Body of pancreas (tissue), 4 donors: ENCODE measurements at regions not wholly inside any gene's neighbourhood (a gene's known extent, or its start where the extent isn't known, plus 50 kb on each side); places are given as distances from the start of the nearest gene placed in this dataset.

Experiments used
- CTCF ChIP-seq, 7 experiments: fragments of 450-650 bp in 4 of 7; fragments of 200-600 bp in 3 of 7; sonication (generic) in 3 of 7; IDR thresholded peaks; one replicate each; pipeline ENCODE4 v1.5.1; 2016 to 2019; ENCODE audit warnings: antibody characterized with exemption in 7 of 7
- POLR2A ChIP-seq, 3 donors: fragments of 450-650 bp; IDR thresholded peaks; one replicate each; pipeline ENCODE4 v1.6.1; 2016; ENCODE audit warnings: antibody characterized with exemption in 3 of 3, mild to moderate bottlenecking in 2 of 3

GRCh38 chr5:84685121-84685894, 300.6 kb upstream of the EDIL3 start:
- TF ChIP-seq CTCF (IDR thresholded peaks at IDR 0.05) (no peak), POLR2A (IDR thresholded peaks at IDR 0.05) (no peak)
